ENCODE measurements at regions not wholly inside any gene's neighbourhood (a gene's known extent, or its start where the extent isn't known, plus 50 kb on each side); places are given as distances from the start of the nearest gene placed in this dataset.
A peak's percentile ranks its signal among the peaks of the same experiment; 100 is the strongest.
"Not testable (repeated sequence)": the region's sequence is repeated elsewhere in the genome, so short reads cannot be mapped to it uniquely, and the experiment has no call there.

DNA sequence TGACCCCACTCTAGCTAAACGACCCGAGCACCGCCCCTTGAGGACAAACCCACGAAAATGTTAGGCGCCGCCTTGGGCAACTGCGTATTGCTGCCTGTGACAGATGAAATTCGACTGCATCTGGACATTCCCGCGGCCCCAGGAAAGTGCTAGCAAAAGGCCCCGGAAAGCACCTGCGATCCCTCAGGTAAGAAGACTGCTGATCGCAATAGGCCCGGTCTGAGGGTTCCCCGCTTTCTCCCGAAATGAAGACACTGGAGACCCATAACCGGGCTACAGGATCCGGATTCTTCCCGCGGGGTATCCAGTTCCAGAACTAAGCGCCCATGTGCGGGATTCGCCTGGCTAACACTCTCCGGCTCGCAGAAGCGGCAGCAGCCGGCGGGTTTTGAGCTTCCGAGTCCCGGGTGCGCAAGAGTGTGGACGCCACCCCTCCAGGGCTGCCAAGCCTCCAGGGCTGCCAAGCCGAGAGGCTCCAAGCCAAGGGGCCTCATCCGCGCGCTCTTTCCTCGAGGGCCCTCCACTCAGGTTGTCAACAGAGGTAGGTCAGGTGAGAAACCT lies 157.9 kb upstream of the NBPF11 start:
- DNase-seq: no peak

DNA sequence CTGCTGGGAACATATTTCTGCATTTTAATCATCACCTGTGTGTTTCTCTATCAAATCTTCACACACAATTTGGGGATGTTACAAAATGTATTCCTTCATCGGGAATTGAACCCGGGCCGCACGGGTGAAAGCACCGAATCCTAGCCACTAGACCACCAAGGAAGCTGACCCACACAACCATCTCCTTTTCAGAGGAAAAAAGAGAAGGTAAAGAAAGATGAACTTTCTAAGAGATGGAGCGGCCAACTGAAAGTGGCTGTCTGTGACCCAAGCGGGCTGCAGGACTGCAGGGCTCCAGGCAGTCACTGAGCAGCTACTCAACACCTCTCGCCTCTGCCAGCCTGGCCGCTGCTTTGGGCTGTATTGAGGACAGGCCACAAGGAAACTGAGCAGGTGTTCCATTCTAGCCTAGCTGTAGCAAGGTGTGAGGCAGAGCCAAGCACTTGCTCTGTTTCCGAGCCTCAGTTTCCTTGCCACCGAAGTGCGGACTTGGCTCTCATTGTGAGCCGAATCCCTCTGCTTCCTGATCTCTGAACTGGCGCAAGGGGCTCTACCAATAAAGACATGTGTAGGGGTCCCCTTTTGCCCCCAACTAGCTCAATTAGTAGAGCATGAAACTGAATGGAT lies 156.9 kb upstream of the NBPF11 start:
- no peak for DNase-seq

DNA sequence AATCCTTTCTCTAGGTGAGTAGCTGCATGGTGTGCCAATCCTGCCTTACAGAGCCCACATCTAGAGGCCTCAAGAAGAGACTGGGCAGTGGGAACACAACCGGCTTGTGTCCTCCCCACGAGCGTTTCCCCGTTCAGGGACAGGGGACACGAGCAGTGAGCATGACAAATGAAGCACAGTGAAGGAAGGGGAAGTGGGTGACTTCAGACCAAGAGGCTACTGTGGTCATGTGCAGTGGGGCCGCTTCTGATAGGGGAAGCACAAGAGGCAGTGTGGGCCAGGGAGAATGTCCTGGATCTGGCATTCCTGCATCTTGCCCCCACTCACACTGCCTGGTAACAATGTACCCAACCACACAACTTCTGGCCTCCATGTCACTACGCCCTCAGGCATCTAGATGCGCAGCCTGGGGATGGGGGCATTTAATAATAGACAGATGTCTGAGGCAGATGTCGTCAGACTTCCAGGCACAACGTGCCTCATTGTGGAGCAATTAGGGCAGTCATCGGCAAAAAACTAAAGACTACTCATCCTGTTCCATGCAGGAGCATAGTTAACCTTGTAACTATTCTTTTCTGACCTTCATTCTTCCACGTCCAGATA lies 155.6 kb upstream of the NBPF11 start:
- no peak for DNase-seq

DNA sequence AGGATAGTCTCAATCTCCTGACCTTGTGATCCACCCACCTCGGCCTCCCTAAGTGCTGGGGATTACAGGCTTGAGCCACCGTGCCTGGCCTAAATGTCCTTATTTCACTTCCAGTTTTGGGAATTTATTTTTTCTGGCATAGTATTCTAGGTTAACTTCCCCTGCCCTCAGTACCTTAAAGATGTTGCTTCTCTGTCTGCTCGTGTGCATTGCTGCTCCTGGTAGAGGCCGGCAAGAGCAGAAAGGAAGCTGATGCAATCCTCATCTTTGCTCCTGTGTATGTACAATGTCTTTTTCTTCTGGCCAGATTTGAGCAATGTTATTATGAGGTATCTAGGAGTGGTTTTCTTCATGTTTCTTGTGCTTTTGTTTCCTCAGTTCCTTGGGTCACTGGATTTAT lies 152.9 kb upstream of the NBPF11 start:
- not testable (repeated sequence) for DNase-seq

DNA sequence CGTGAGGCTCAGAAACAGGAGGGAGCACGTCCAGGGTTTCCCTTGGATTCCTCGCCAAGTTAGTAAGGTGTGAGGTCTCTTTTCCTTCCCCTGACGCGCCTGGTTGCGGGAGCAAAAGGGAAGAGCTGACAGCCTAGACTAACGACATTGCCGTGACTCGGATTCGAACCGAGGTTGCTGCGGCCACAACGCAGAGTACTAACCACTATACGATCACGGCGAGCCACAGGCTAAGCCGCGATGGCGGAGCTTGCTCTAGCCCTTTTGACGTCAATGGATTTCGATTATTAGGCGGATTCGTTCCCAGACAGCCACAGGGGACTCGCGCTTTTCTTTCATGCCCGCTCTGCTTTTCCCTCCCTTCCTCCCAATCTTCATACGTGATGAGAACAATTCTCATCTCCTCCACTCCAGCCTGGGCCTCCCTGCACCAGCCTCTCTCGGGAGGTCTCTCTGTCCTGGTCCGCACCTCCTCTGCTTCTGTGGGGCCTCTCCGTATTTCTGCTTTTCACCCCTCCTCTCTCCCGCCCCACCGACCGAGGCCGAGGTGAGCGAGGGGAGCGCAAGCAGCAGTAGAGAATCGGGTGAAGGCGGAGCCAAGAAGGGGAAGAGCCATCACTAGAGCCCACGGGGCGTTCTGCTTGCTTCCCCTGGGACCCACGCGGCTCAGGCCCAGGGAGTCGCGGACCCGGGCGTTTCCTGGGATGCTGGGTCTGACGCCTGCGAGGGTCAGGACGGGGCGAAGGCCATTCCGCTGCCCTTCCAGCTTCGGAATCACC lies 150.7 kb upstream of the NBPF11 start:
- DNase-seq: peak; percentile 76 to 77

DNA sequence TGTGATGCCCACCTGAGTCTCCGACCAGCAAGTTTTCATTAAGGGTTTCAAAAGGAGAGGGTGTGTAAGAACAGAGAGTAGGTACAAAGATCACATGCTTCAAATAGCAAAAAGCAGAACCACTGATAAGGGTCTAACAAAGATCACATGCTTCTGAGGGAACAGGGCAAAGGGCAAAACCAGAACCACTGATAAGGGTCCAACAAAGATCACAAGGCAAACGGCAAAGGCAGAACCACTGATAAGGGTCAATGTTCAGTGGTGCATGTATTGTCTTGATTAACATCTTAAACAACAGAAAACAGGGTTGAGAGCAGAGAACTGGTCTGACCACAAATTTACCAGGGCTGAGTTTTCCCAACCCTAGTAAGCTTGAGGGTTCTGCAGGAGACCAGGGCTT lies 145.8 kb upstream of the NBPF11 start:
- DNase-seq: not testable (repeated sequence)

DNA sequence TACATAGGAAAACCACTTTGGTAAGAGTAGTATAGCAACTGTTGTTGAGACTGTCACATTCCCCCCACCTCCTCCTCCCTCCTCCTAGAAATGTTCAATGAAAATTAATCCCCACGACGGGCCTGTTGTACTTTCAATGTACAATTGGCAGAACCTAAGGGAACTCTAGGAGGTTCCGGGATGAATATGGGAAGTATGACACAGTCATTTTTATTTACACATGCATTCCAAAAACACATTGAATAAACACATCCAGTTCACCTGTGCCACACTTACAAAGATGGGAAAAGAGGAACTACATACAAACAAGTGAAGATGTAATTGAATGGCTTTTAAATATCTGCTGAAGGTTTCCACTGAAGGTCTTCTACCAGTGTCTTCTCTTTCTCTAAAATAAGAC lies 144.4 kb upstream of the NBPF11 start:
- no peak for DNase-seq

DNA sequence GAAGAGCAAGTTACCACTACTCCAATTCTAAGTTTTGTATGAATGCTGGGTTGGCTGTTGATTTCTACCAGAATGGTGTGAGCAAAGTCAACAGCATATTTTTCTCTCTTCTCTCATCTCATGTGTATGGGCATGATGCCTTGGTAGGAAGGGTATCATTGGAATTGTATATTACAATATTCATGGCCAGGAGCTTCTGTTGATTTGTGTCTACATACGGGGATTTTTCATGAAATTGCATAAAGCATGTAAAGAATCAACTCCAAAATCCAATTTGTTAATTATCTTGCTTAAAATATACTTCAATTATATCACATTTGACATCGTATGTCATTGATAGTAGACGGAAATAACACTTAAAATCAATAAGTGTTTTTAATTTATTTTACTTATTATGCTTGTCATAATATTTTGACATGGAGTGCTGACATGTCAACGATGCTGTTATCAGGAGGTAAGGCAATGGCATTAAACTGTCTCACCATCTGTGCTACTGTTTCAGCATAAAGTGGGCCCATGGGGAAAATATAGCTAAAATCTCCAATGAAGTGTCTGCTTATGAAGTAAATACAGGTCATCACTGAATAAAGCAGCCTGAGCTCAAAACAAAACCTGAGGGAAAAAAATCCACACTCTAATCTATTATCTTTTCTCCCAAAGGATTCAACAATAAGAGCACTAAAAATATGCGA lies 142.2 kb upstream of the NBPF11 start:
- DNase-seq: no peak

DNA sequence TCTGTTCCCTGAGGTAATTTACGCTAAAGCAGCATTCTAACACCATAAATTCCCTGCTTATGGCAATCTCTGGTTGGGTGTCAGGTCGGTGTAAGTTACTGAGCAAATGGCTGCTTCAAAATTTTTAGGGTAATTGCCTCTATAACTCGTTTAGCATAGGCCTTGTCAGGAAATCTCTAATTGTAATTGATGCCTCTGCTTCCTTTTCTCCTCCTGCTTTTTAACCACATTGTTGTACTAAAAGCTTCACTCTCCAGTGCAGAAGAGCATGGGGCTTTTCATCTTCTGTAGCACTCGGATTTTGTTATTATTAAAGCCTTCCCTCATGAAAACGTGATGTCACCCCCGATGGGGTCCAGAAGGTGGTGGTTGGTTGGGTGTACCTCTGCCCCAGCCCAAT lies 141.6 kb upstream of the NBPF11 start:
- no peak for DNase-seq

DNA sequence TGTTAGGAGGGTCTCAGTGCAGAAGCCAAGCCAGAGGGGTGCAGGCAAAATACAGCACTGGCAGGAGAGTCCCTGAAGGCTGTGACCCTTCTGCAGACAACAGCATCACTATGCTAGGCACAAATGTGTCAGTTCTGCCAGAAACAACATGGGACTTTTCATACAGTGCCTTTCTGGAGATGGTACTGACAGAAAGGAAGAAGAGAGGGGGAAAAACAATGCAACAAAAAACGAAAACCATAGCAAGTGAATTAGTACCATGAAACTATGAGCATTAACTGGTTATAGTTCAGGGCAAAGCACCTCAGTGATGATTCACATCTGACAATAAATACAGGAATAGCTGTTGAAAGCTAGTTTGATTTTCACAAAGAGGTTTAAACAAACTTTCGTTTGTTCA lies 140.8 kb upstream of the NBPF11 start:
- no peak for DNase-seq

DNA sequence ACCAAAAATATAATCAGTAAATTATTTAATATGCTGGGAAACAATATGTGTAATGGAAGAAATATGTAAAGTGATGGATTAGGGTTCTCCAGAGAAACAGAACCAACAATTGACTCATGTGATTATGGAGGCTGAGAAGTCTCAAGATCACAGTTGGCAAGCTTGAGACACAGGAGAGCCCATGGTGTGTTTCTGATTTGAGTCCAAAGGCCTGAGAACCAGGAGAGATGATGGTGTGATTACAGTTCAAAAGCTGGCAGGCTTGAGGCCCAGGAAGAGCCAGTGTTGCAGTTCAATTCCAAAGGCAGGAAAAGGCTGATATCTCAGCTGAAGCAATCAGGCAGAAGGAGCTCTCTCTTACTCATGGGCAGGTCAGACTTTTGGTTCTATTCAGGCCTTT lies 138.8 kb upstream of the NBPF11 start:
- no peak for DNase-seq

DNA sequence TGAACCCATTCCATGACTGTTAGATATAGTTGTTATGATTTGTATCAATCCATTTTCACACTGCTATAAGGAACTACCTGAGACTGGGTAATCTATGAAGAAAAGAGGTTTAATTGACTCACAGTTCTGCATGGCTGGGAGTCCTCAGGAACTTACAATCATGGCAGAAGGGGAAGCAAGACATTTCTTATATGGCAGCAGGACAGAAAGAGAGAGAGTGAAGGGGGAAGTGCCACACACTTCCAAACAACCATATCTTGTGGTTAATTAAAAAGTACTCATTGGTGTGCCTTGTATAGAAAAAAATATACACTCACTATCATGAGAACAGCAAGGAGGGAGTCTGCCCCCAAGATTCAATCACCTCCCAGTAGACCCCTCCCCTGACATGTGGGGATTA lies 137.6 kb upstream of the NBPF11 start:
- DNase-seq: no peak

DNA sequence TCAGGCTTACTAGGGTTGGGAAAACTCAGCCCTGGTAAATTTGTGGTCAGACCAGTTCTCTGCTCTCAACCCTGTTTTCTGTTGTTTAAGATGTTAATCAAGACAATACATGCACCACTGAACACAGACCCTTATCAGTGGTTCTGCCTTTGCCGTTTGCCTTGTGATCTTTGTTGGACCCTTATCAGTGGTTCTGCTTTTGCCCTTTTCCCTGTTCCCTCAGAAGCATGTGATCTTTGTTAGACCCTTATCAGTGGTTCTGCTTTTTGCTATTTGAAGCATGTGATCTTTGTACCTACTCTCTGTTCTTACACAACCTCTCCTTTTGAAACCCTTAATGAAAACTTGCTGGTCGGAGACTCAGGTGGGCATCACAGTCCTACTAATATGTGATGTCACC lies 133.9 kb upstream of the NBPF11 start:
- not testable (repeated sequence) for DNase-seq

DNA sequence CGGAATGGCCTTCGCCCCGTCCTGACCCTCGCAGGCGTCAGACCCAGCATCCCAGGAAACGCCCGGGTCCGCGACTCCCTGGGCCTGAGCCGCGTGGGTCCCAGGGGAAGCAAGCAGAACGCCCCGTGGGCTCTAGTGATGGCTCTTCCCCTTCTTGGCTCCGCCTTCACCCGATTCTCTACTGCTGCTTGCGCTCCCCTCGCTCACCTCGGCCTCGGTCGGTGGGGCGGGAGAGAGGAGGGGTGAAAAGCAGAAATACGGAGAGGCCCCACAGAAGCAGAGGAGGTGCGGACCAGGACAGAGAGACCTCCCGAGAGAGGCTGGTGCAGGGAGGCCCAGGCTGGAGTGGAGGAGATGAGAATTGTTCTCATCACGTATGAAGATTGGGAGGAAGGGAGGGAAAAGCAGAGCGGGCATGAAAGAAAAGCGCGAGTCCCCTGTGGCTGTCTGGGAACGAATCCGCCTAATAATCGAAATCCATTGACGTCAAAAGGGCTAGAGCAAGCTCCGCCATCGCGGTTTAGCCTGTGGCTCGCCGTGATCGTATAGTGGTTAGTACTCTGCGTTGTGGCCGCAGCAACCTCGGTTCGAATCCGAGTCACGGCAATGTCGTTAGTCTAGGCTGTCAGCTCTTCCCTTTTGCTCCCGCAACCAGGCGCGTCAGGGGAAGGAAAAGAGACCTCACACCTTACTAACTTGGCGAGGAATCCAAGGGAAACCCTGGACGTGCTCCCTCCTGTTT lies 128.9 kb upstream of the NBPF11 start:
- DNase-seq: not testable (repeated sequence)

DNA sequence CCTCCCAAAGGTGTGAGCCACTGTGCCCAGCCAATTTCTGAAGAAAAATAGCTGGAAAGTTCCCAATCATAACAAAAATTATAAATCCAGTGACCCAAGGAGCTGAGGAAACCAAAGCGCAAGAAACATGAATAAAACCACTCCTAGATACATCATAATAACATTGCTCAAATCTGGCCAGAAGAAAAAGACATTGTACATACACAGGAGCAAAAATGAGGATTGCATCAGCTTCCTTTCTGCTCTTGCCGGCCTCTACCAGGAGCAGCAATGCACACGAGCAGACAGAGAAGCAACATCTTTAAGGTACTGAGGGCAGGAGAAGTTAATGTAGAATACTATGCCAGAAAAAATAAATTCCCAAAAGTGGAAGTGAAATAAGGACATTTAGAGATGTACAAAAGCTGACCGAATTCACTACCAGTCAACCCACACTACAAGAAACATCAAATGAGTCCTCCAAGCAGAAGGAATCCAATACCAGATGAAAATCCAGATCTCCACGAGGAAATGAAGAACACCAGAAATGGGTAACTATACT lies 127.0 kb upstream of the NBPF11 start:
- DNase-seq: not testable (repeated sequence)

DNA sequence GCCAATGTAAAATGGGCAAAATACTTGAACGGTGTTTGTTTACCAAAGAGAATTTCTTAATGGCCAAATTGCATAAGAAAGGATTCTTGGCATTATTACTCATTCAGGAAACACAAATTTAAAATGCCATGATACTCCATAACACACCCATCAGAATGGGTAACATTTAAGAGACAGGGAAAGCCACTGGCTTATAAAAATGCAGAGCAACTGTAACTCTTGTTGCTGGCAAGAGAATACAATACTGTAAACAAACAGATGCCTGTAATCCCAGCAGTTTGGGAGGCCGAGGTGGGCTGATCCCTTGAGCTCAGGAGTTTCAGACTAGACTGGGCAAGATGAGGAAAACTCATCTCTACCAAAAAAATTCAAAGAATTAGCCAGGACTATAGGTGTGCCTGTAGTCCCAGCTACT lies 125.8 kb upstream of the NBPF11 start:
- DNase-seq: not testable (repeated sequence)

DNA sequence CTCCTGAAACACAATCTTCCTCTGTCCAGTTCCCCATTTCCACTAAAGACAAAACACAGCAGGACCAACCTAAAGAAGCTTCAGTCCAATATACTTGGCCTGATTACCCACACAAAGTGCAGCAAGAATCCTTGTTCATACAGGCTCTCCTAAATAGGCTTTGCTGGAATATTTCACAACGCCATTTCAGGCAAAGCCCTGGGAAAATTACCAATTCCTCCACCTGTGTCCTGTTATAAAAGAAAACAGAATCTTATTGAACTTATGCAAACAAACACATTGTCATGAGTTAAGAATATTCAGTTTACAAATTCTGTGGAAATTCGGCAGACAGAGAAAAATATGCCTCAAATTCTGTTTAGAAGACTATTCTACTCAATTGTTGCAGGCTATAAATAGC lies 115.0 kb upstream of the NBPF11 start:
- not testable (repeated sequence) for DNase-seq

DNA sequence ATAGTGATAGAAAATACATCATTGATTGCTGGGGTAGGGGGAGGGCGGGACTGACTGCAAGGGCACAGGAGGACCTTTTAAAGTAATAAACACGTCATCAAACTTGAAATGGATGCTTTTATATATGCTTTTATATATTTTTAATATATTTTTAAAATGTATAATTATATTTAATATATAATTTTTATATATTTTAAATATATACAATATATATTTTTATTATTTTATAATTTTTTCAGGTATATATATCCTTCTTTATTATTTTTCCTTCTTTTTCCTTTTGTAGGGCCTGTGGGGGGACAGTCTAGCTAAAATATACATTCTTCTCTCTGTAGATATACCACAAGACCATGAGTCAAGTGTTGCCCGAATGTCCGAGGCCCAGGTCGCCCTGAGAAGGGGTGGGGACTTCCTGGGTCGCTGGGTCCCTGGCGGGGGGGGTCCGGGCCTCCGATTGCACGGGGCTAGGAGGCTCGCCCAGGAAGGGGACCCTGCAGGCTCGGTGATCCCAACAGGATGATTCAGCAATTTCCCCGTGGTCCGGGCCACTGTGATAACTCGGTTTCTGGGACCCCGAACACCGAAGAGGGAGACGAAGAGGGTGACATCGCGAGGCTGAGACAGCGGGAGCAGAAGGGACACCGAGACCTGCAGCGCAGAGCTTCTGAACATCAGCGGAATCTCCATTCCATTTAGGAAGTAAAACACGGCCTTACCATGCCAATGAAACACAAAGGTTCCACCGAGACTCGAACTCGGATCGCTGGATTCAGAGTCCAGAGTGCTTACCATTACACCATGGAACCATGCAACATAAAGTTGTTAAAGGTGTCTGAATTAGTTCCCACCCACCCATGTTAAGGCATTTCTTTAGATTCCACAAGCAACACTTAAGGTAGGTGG lies 112.5 kb upstream of the NBPF11 start:
- DNase-seq: no peak

DNA sequence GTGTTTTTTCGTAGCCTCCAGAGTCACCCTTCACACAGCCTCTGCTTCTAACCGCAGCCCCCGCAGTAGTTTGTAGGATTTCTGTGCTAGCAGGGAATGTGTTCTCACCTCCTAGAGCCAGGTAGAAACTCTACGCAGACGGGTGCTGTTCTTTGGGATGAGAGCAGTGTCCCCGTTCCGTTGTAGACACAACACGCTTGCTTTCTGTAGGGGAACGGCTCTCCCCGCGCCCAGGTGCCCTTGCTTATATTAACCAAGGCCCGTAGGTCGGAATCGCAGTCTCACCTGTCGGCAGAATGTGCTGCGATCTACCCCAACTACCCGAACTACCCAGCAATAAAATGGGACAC lies 111.8 kb upstream of the NBPF11 start:
- DNase-seq: no peak

DNA sequence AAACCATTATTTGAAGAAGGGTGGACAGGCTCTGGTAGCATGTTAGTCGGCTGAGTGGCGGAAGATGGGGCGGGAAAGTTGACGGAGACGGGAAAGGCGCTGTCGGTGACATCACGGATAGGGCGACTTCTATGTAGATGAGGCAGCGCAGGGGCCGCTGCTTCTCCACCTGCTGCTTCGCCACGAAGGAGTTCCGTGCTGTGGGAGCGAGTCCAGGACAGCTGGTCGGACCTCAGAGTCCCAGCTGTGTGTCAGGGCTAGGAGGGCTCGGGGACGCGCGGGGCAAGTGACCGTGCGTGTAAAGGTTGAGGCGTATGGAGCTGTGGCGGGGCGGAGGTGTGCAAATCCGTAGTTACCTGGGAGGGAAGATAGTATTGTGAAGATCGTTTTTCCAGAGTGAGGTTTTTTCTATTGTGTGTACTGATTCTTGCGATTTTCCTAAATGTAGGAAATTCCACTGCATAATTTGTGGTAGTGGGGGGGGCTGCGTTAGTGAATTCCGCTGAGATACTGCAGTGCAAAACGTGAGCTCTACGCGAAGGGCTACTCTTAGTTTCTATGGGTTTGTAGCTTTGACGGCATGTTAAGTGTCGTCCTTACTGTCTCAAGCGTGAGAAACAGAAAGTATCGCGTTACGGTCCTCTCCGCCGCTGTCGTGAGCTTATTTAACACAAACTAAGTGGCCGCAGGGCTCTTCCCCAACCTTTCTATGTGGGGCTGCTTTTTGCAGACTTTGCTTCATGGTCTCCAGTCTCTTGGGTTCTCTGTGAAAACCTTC lies 111.2 kb upstream of the NBPF11 start:
- peak; percentile 57 to 67 for DNase-seq

Data from stimulated activated CD4-positive, alpha-beta T cell treated with anti-CD3 and anti-CD28 coated beads, Interleukin-2, amount 100 ng/mL, for 48 hours (primary cell).